ENCODE measurements at regions not wholly inside any gene's neighbourhood (a gene's known extent, or its start where the extent isn't known, plus 50 kb on each side); places are given as distances from the start of the nearest gene placed in this dataset.

GRCh38 chr6:112725541-112726085 lies 378.5 kb downstream of the RFPL4B start:
- DNase-seq (ENCODE audit: low read depth), result no peak

GRCh38 chr6:112735129-112735528 lies 388.0 kb downstream of the RFPL4B start:
- no peak for DNase-seq (ENCODE audit: low read depth)

- DNase-seq (ENCODE audit: low read depth), result no peak
Measured at GRCh38 chr6:112739766-112740165, 392.6 kb downstream of the RFPL4B start.

DNA sequence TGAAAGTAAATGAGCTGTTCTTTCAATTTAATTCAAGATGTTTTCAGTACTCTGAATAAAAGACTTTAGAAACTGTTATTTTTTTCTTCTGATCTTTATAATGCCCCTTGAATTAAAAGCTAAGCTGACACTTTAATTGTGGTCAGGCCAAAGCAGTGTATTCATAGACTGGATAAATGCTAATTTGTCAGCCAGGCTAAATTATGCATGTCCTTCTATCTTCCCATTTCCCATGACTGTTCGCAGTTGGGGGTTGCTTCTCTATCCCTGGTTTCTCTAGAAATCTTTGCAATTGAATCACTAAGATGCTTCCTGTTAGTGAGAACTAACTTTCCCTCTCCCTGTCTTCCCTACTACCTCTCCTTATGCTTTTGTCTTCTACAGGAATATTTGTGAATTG lies 396.2 kb downstream of the RFPL4B start:
- DNase-seq (ENCODE audit: low read depth), result no peak

GRCh38 chr6:112744827-112745226 lies 397.7 kb downstream of the RFPL4B start:
- DNase-seq (ENCODE audit: low read depth), result no peak

- DNase-seq (ENCODE audit: low read depth), result no peak
Measured at GRCh38 chr6:112745765-112746164, 398.6 kb downstream of the RFPL4B start.

DNA sequence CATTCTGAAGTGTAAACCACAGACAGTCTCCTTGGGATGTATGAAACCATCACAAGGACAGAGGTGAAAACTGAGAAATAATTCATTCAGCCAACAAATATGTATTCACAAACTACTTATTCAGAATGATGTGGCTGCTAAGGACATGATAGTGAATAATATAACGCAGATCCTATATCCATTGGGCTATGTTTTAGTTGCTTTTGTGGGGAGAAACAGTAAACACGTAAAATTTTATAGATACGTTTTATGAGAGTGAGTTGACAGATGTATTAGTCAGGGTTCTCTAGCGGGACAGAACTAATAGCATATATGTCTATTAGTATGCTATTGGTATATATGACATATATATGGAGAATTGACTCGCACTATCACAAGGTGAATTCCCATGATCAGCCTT lies 402.5 kb downstream of the RFPL4B start:
- DNase-seq (ENCODE audit: low read depth), result no peak

DNA sequence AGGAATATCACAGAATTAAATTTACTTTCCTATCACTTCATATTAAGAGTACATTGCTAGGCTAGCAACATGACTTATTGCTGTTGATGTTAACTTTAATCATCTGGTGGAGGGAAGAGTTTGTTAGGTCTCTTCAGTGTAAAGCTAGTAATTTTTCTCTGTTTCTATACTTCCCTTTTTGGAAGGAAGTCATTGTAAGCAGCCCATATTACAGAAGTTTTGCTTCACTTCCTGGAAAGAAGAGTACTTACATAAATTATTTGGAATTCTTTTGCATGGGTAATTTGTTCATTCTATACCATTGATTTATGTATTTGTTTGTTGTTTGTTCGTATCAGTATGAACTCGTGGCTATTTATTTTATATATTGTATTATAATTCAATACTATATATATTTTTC lies 405.2 kb downstream of the RFPL4B start:
- DNase-seq (ENCODE audit: low read depth), result no peak

GRCh38 chr6:112752791-112753190 lies 405.7 kb downstream of the RFPL4B start:
- no peak for DNase-seq (ENCODE audit: low read depth)

DNA sequence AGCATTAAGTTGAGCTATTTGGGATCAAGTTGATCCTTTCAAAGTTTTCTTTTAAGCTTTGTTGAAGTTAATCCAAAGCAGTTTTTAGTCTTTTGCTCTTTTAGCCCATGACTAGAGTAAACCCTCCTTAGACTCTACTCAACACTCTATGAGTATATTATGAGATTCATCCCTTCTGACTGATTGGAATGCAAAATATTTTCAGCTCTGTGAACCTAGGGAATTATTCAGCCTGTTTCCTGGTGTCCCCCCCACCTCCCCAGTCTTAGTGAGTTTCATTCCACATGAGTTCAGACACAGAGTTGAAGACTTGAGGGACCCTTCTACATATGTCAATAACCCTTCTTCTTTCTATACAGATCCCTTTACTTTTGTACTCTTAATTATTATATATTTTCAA lies 413.7 kb downstream of the RFPL4B start:
- DNase-seq (ENCODE audit: low read depth), result peak; percentile 13

GRCh38 chr6:112761740-112762139 lies 414.6 kb downstream of the RFPL4B start:
- no peak for DNase-seq (ENCODE audit: low read depth)

DNA sequence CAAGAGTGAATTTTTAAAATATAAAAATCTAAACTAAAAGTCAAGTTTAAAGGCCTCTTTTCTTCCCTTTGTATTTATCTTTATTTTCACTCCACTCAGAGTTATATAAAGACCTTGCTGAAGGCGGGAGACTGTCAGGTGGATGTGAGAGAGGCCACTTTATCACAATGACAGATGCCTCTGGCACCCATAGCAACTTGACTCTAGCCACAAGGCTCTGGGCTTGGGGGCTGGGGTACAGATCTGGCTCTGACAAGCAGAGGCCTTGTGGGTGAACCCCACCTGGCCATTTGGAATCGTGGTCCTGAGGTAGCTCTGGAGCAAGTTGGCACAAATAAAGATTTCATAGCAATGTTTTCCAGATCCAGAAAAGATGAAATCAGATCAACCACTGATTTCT lies 417.2 kb downstream of the RFPL4B start:
- no peak for DNase-seq (ENCODE audit: low read depth)

GRCh38 chr6:112770308-112770707 lies 423.2 kb downstream of the RFPL4B start:
- DNase-seq (ENCODE audit: low read depth), result no peak

- DNase-seq (ENCODE audit: low read depth), result peak; percentile 15
Measured at GRCh38 chr6:112773187-112773586, 426.1 kb downstream of the RFPL4B start.

DNA sequence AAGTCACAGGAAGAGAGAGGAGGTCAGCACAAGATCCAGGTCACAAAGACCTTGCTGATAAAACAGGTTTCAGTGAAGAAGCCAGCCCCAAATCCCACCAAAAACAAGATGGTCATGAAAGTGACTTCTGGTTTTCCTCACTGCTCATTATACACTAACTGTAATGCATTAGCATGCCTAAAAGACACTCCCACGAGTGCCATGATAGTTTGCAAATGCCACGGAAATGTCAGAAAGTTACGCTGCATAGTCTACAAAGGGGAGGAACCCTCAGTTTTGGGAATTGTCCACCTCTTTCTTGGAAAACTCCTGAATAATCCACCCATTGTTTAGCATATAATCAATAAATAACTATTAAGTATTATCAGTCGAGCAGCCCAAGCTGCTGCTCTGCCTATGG lies 427.2 kb downstream of the RFPL4B start:
- no peak for DNase-seq (ENCODE audit: low read depth)

- peak; percentile 58 for DNase-seq (ENCODE audit: low read depth)
Measured at GRCh38 chr6:112780498-112781096, 433.5 kb downstream of the RFPL4B start.

DNA sequence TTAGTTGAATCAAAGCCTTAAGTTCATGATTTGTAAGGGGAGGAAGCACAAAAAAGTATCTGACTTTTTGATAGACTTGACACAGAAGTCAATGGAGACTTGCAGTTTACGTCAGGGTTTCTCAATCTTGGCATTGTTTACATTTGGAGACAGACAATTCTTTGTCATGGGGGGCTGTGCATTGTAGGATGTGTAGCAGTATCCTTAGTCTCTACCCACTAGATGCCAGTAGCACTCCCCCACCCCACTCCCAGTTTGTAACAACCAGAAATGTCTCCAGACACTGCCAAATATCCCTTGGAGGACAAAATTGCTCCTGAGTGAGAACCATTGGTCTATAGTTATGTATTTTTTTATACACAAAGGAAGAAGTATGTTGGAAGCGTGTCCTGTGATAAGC lies 434.1 kb downstream of the RFPL4B start:
- DNase-seq (ENCODE audit: low read depth), result no peak

DNA sequence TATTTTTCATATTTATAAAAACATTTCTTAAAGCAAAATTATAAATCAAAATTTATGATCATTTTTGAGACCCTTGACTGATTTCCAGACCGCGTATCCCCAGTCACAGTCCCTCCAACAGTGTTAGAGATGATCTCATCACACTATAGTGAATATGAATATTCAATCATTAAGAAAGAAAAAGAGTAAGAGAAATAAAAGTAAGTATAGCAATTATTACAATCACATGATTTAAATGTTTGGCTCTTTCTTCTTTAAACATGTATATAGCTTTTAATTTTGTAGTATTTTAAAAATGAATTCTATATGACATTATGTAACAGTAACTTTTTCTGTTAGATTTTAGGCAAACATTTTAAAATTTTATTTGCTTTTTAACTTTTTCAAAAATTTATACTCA lies 438.3 kb downstream of the RFPL4B start:
- no peak for DNase-seq (ENCODE audit: low read depth)

DNA sequence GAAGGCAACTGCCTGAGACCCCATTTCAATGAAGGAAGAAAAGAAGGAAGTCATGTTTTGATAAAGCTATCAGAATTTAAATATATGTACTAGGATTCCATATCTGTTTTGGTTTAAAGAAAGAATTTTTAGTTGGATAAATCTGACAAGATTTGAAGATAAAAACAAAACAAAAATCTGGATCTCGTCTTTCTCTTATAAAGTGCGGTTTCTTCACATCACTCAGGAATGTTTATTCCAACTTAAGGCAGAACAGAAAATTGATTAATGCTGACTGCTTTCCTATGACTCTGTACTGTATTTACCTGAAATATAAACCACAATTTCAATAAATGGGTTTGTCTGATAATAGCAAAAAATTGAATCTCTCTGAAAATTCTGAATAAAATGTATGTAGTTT lies 439.7 kb downstream of the RFPL4B start:
- DNase-seq (ENCODE audit: low read depth), result no peak

GRCh38 chr6:112787371-112787770 lies 440.2 kb downstream of the RFPL4B start:
- no peak for DNase-seq (ENCODE audit: low read depth)

DNA sequence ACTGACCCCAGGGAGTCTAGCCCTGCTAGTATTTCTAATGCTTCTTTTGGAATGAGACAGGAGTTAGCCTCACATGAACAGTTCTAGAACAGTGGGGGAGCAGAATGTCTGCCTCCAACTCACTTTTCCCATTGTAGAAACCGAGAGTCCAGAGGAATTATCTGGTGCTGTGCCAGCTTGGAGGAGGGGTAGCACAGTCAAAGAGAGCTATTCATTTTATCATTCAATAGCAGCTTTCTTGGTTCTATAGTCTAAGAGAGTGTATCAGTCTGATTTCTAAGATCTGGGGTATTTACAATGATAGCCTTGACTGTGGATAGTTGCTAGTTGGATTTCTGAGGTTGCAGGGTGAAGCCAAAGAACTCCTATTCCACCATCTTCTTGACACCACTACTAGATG lies 448.2 kb downstream of the RFPL4B start:
- no peak for DNase-seq (ENCODE audit: low read depth)

DNA sequence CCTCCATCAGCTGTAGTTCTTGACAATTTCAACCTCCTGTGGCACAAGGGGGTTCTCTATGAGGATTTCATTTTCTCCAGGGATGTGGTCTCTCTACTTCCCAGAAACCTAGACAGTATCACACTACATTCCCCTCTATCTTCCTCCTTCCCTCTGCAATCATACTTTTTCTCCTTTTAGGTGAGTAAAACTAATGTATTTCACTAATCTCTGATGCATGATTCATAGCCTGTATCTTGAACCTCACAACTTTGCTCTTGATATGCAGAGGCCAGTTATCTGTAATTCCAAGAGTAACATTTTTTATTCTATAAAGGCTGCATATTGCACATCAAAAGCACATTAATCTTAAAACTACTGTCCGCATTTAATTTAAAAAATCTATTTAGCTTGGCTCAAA lies 449.6 kb downstream of the RFPL4B start:
- DNase-seq (ENCODE audit: low read depth), result no peak

DNA sequence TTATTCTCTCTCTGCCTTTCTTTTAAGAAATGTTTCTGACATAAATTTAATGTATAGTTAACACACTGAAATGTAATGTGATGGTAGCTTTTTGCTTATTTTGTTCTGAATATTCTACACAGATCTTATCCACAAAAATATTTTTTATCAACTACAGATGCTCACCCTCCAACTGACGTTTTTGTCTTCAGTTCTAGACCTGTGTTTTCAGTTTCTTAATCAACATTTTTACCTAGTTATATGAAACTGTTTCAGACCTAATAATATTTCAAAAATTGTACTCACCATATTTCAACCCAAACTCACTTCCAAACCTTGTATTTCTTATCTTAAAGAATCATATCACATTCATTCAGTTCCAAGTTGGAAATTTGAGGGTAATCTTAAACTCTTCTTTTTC lies 452.8 kb downstream of the RFPL4B start:
- no peak for DNase-seq (ENCODE audit: low read depth)

- DNase-seq (ENCODE audit: low read depth), result no peak
Measured at GRCh38 chr6:112800439-112800838, 453.3 kb downstream of the RFPL4B start.

GRCh38 chr6:112800916-112801315 lies 453.8 kb downstream of the RFPL4B start:
- DNase-seq (ENCODE audit: low read depth), result no peak

Measured in HS-5 (cell line).